ENCODE measurements at regions not wholly inside any gene's neighbourhood (a gene's known extent, or its start where the extent isn't known, plus 50 kb on each side); places are given as distances from the start of the nearest gene placed in this dataset.

DNA sequence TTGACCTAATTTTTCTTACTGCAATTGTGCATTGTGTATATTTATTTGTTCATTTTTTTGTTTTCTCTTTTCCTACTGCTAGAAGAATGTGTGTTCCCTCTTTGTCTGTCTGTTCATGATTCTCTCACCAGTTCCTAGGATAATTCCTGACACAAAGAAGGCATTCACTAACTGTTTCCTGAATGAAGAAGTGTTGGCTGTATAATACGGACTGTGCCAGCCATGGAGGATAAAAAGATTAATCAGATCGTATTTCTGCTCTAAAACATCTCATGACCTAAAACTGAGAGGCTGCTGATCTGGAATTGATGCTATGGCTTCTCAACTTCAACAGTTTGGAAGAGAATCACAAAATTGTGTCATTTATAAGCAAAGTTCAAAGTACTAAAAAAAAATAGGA, 563.1 kb upstream of the FRG1 start (continued):
- no peak for TF ChIP-seq HMGXB4 (CRISPR knock-in tag; IDR thresholded peaks at IDR 0.05; ENCODE audit: borderline replicate concordance)
- no peak for TF ChIP-seq HOXB5 (CRISPR knock-in tag; IDR thresholded peaks at IDR 0.05)
- no peak for TF ChIP-seq MAX (IDR thresholded peaks at IDR 0.05)
- TF ChIP-seq KDM5A (IDR thresholded peaks at IDR 0.05), result no peak
- TF ChIP-seq ZC3H11A (IDR thresholded peaks at IDR 0.05), result no peak
- TF ChIP-seq MYC (IDR thresholded peaks at IDR 0.05; ENCODE audit: borderline replicate concordance, low read length), result no peak
- TF ChIP-seq, protein P1, sequence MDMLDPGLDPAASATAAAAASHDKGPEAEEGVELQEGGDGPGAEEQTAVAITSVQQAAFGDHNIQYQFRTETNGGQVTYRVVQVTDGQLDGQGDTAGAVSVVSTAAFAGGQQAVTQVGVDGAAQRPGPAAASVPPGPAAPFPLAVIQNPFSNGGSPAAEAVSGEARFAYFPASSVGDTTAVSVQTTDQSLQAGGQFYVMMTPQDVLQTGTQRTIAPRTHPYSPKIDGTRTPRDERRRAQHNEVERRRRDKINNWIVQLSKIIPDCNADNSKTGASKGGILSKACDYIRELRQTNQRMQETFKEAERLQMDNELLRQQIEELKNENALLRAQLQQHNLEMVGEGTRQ (IDR thresholded peaks at IDR 0.05), result no peak
- TF ChIP-seq ZFP36 (IDR thresholded peaks at IDR 0.05; ENCODE audit: borderline replicate concordance, partially characterized antibody), result no peak
- TF ChIP-seq SREBF2 (IDR thresholded peaks at IDR 0.05), result no peak
- TF ChIP-seq NR3C1 (IDR thresholded peaks at IDR 0.05), result no peak

DNA sequence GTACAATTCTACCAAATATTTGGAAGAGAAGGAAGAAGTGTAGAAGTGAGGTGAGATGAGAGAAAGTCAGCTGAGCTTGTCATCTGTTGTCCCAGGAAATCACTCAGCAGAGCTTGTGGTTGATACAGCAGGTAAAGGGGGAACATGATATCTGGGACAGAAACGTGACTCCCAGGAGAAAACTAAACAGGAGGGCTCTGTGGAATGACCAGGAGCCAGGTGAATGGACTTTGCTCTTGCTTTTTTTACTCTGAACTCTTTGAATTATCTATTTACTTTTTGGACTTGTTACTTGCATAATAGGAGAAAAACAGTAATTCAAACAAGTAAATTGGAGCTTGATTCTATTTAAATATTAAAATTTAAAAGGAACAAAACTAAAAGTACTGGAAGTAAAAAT, 555.6 kb upstream of the FRG1 start:
- POLR2A ChIA-PET, result no interaction called here
- WGBS (ENCODE audit: missing lambda C conversion rate), result 0% methylated on average over 1 of the region's 1 CpG
- Histone ChIP-seq H3K4me3 (no peak overlapping the region), H3K27ac (no peak overlapping the region), H3K9me3 (no peaks in the 10 kb centered on the region), H3K4me1 (no peaks in the 10 kb centered on the region), H3K4me2 (no peak overlapping the region)
- TF ChIP-seq HMGXB4 (CRISPR knock-in tag; IDR thresholded peaks at IDR 0.05; ENCODE audit: borderline replicate concordance) (no peak), RCOR1 (IDR thresholded peaks at IDR 0.05; ENCODE audit: low read depth, low read length) (no peak), FOXS1 (CRISPR knock-in tag; IDR thresholded peaks at IDR 0.05) (no peak), JUNB (IDR thresholded peaks at IDR 0.05) (no peak), NR3C1 (IDR thresholded peaks at IDR 0.05) (no peak), CHD4 (IDR thresholded peaks at IDR 0.05; ENCODE audit: borderline replicate concordance) (no peak), NPAS2 (CRISPR knock-in tag; IDR thresholded peaks at IDR 0.05; ENCODE audit: borderline replicate concordance) (no peak)
- TF ChIP-seq, protein P2, sequence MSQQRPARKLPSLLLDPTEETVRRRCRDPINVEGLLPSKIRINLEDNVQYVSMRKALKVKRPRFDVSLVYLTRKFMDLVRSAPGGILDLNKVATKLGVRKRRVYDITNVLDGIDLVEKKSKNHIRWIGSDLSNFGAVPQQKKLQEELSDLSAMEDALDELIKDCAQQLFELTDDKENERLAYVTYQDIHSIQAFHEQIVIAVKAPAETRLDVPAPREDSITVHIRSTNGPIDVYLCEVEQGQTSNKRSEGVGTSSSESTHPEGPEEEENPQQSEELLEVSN (IDR thresholded peaks at IDR 0.05; ENCODE audit: borderline replicate concordance, low read depth), result no peak
- DNase-seq (ENCODE audit: low read depth in 1 of 2, low spot score in 1 of 2), result no peak
- no peak for ATAC-seq
- FAIRE-seq, result no peak
- CTCF ChIA-PET, result no interaction called here

GRCh38 chr4:189385579-189385978, 555.1 kb upstream of the FRG1 start:
- Histone ChIP-seq H3K9me3 (no peaks in the 10 kb centered on the region), H3K4me2 (no peak overlapping the region), H3K27ac (no peak overlapping the region), H3K4me1 (no peaks in the 10 kb centered on the region), H3K4me3 (no peak overlapping the region)
- DNase-seq (ENCODE audit: low read depth in 1 of 2, low spot score in 1 of 2) (no peak), FAIRE-seq (no peak), ATAC-seq (no peak)
- POLR2A ChIA-PET, result no interaction called here
- 58% methylated on average over 2 of the region's 2 CpGs for WGBS (ENCODE audit: missing lambda C conversion rate)
- CTCF ChIA-PET, result no interaction called here
- no peak for TF ChIP-seq HES2 (IDR thresholded peaks at IDR 0.05)
- no peak for TF ChIP-seq POLR2AphosphoS2 (conservative IDR thresholded peaks at IDR 0.05; ENCODE audit: low read length)
- TF ChIP-seq RARB (CRISPR knock-in tag; IDR thresholded peaks at IDR 0.05), result no peak
- TF ChIP-seq CBX8 (IDR thresholded peaks at IDR 0.05), result no peak
- TF ChIP-seq FOXS1 (CRISPR knock-in tag; IDR thresholded peaks at IDR 0.05), result no peak
- no peak for TF ChIP-seq HOXB13 (CRISPR knock-in tag; IDR thresholded peaks at IDR 0.05; ENCODE audit: low read depth)
- no peak for TF ChIP-seq RFX5 (IDR thresholded peaks at IDR 0.05)
- no peak for TF ChIP-seq SREBF2 (IDR thresholded peaks at IDR 0.05)
- no peak for TF ChIP-seq HMGXB4 (CRISPR knock-in tag; IDR thresholded peaks at IDR 0.05; ENCODE audit: borderline replicate concordance)
- no peak for TF ChIP-seq MAZ (IDR thresholded peaks at IDR 0.05; ENCODE audit: borderline replicate concordance, low read depth, low read length)
- TF ChIP-seq ZNF302 (CRISPR knock-in tag; IDR thresholded peaks at IDR 0.05), result no peak
- no peak for TF ChIP-seq CEBPB (IDR thresholded peaks at IDR 0.05)
- TF ChIP-seq RCOR1 (IDR thresholded peaks at IDR 0.05; ENCODE audit: low read depth, low read length), result no peak
- TF ChIP-seq MAFK (IDR thresholded peaks at IDR 0.05; ENCODE audit: partially characterized antibody), result no peak
- no peak for TF ChIP-seq JUN (IDR thresholded peaks at IDR 0.05)
- no peak for TF ChIP-seq RNF2 (IDR thresholded peaks at IDR 0.05; ENCODE audit: borderline replicate concordance, low read depth)

All from A549 (cell line).